ENCODE measurements at regions not wholly inside any gene's neighbourhood (a gene's known extent, or its start where the extent isn't known, plus 50 kb on each side); places are given as distances from the start of the nearest gene placed in this dataset.

- TF ChIP-seq CTCF (IDR thresholded peaks at IDR 0.05; ENCODE audit: borderline replicate concordance): no peak
- Histone ChIP-seq H3K9me3 (replicated peaks) (no peaks in the 10 kb centered on the region), H3K27ac (replicated peaks) (no peak overlapping the region), H3K4me1 (peaks cover 16% of the 10 kb centered on the region), H3K36me3 (no peaks in the 10 kb centered on the region), H3K4me3 (no peak overlapping the region), H3K27me3 (ENCODE audit: low read depth) (peaks cover 52% of the 10 kb centered on the region)
- intact Hi-C loops (cut with micrococcal nuclease): no loop called here
- no peak for DNase-seq
Observed at GRCh38 chr12:3355378-3355900, 135.6 kb upstream of the PRMT8 start.

DNA sequence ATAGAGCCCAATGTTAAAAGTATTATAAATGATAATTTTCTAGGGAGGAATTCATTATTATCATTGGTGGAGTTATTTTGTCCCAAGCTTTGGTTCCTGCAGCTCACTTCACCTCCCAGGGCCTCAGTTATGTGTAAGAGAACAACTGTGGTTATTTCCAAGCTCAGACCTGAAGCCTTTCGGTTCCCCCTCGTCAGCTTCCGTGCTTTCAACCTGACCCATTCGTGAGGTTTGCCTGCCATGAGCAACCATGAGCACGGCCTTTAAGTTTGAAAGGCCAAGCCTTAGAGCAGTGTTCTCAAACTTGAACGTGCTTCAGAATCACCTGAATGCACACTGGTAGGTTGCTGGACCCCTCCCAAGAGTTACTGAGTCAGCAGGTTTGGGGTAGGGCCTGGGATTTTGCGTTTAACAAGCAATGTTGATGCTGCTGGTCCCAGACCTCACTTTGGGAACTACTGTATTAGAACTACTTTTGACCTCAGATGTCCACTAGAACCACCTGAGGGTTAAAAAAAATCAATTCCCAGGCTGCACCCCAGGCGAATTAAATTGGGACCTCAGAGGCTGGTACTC is 133.0 kb upstream of the PRMT8 start:
- Histone ChIP-seq H3K4me1 (peaks cover 16% of the 10 kb centered on the region), H3K36me3 (no peaks in the 10 kb centered on the region), H3K27me3 (ENCODE audit: low read depth) (peaks cover 60% of the 10 kb centered on the region), H3K4me3 (no peak overlapping the region), H3K27ac (replicated peaks) (no peak overlapping the region), H3K9me3 (replicated peaks) (no peaks in the 10 kb centered on the region)
- intact Hi-C loops (cut with micrococcal nuclease): no loop called here
- no peak for TF ChIP-seq CTCF (IDR thresholded peaks at IDR 0.05; ENCODE audit: borderline replicate concordance)
- DNase-seq: no peak

GRCh38 chr12:3359478-3359877 is 131.5 kb upstream of the PRMT8 start:
- TF ChIP-seq CTCF (IDR thresholded peaks at IDR 0.05; ENCODE audit: borderline replicate concordance): no peak
- intact Hi-C loops (cut with micrococcal nuclease): no loop called here
- Histone ChIP-seq H3K36me3 (no peaks in the 10 kb centered on the region), H3K4me1 (peaks cover 16% of the 10 kb centered on the region), H3K4me3 (no peak overlapping the region), H3K27ac (replicated peaks) (no peak overlapping the region), H3K9me3 (replicated peaks) (no peaks in the 10 kb centered on the region), H3K27me3 (ENCODE audit: low read depth) (peaks cover 69% of the 10 kb centered on the region)
- no peak for DNase-seq

GRCh38 chr12:3361146-3361545 is 129.9 kb upstream of the PRMT8 start:
- H3K27me3 ChIP-seq (ENCODE audit: low read depth): peaks cover 80% of the 10 kb centered on the region
- intact Hi-C loops (cut with micrococcal nuclease): no loop called here

DNA sequence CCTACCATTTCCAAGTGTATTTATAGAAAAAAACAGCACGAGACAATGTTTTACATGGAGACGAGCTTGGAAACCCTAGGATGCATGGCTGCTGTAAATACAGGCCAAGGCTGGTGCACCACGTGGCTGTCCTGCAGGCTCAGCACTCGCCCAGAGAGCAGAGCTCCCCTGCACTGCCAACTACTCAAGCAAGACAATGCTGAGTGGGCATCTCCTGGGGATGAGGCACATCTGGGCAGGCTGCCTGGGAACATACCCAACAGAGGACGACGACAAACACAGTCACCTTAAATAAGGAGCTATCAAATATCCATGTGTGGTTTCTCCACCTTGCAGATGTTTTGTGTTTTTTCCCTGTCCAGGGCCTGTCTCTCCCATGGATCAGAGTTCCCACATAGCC is 128.3 kb upstream of the PRMT8 start:
- intact Hi-C loops (cut with micrococcal nuclease): no loop called here
- TF ChIP-seq CTCF (IDR thresholded peaks at IDR 0.05; ENCODE audit: borderline replicate concordance): no peak
- H3K27me3 ChIP-seq (ENCODE audit: low read depth): peaks cover 81% of the 10 kb centered on the region

More at GRCh38 chr12:3361146-3361545, 129.9 kb upstream of the PRMT8 start:
- Histone ChIP-seq H3K36me3 (no peaks in the 10 kb centered on the region), H3K4me1 (peaks cover 10% of the 10 kb centered on the region), H3K9me3 (replicated peaks) (no peaks in the 10 kb centered on the region), H3K27ac (replicated peaks) (no peak overlapping the region), H3K4me3 (no peak overlapping the region)
- TF ChIP-seq CTCF (IDR thresholded peaks at IDR 0.05; ENCODE audit: borderline replicate concordance): no peak
- DNase-seq: no peak

More for the DNA sequence above, 128.3 kb upstream of the PRMT8 start:
- Histone ChIP-seq H3K27ac (replicated peaks) (no peak overlapping the region), H3K4me1 (peaks cover 11% of the 10 kb centered on the region), H3K9me3 (replicated peaks) (no peaks in the 10 kb centered on the region), H3K36me3 (no peaks in the 10 kb centered on the region), H3K4me3 (no peak overlapping the region)
- no peak for DNase-seq
